NB4 (cell line): ENCODE measurements at regions not wholly inside any gene's neighbourhood (a gene's known extent, or its start where the extent isn't known, plus 50 kb on each side); places are given as distances from the start of the nearest gene placed in this dataset.

Experiments used
- MYC ChIP-seq: IDR thresholded peaks from 2 replicates; pipeline ENCODE4 v1.6.1; 2011; ENCODE audit warnings: low read depth, low read length
- POLR2A ChIP-seq: IDR thresholded peaks from 2 replicates; pipeline ENCODE4 v1.6.1; 2011; ENCODE audit warnings: mild to moderate bottlenecking; ENCODE audit not compliant: insufficient read length; ENCODE audit errors: extremely low read depth
- TF ChIP-seq, protein P1 (sequence below): IDR thresholded peaks from one replicate; pipeline ENCODE4 v1.5.1; 2012; ENCODE audit warnings: low read depth, low read length
- TF ChIP-seq, protein P2 (sequence below): IDR thresholded peaks from 2 replicates; pipeline ENCODE4 v1.6.1; 2011; ENCODE audit warnings: low read depth, low read length

DNA sequence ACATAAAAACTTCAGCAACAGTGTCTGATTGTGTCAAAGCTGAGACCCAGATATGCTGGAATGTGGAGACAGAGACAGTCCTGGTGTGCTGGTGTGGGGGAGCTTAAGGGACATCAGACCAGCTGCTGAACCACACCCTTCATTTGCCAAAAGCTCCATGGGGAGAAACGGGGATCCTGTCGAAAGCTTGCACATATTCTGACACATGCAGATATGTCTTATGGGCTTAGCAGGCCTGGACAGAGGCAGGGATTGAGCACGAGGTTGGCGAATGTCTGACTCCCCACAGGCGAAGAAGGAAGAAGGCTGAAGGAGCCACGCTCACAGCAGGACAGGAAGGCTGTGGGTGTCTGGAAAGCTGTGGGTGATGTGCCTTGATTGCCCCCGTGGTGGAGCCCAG is 72.1 kb upstream of the ACSL1 start:
- TF ChIP-seq, protein P1, sequence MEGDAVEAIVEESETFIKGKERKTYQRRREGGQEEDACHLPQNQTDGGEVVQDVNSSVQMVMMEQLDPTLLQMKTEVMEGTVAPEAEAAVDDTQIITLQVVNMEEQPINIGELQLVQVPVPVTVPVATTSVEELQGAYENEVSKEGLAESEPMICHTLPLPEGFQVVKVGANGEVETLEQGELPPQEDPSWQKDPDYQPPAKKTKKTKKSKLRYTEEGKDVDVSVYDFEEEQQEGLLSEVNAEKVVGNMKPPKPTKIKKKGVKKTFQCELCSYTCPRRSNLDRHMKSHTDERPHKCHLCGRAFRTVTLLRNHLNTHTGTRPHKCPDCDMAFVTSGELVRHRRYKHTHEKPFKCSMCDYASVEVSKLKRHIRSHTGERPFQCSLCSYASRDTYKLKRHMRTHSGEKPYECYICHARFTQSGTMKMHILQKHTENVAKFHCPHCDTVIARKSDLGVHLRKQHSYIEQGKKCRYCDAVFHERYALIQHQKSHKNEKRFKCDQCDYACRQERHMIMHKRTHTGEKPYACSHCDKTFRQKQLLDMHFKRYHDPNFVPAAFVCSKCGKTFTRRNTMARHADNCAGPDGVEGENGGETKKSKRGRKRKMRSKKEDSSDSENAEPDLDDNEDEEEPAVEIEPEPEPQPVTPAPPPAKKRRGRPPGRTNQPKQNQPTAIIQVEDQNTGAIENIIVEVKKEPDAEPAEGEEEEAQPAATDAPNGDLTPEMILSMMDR = no peak
- TF ChIP-seq POLR2A (no peak), MYC (no peak; the same call in 1 of the 2 replicates)
- TF ChIP-seq, protein P2, sequence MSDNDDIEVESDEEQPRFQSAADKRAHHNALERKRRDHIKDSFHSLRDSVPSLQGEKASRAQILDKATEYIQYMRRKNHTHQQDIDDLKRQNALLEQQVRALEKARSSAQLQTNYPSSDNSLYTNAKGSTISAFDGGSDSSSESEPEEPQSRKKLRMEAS = no peak; the same call in 1 of the 2 replicates
